Nephron progenitor cell (in vitro differentiated cells): ENCODE measurements at regions not wholly inside any gene's neighbourhood (a gene's known extent, or its start where the extent isn't known, plus 50 kb on each side); places are given as distances from the start of the nearest gene placed in this dataset.
"Not testable (repeated sequence)": the region's sequence is repeated elsewhere in the genome, so short reads cannot be mapped to it uniquely, and the experiment has no call there.

ENCODE experiments used
- DNase-seq: peaks from one replicate; pipeline ENCODE4 v3.0.0; 2021
- H3K27ac Mint-ChIP-seq: 2 replicates; pipeline ENCODE4 v1.8.0; 2021; ENCODE audit warnings: mild to moderate bottlenecking, moderate library complexity, mixed read lengths
- H3K27me3 Mint-ChIP-seq: 2 replicates; pipeline ENCODE4 v1.8.0; 2021; ENCODE audit warnings: mild to moderate bottlenecking, low read depth, mixed read lengths; ENCODE audit not compliant: poor library complexity
- H3K36me3 Mint-ChIP-seq: 2 replicates; pipeline ENCODE4 v1.8.0; 2021; ENCODE audit warnings: low read depth, mixed read lengths
- H3K4me1 Mint-ChIP-seq: 2 replicates; pipeline ENCODE4 v1.8.0; 2021; ENCODE audit warnings: mixed read lengths
- H3K4me3 Mint-ChIP-seq: 2 replicates; pipeline ENCODE4 v1.8.0; 2021; ENCODE audit warnings: mild to moderate bottlenecking, moderate library complexity, mixed read lengths
- H3K9me3 Mint-ChIP-seq: 2 replicates; pipeline ENCODE4 v1.8.0; 2021; ENCODE audit warnings: mild to moderate bottlenecking, moderate library complexity, mixed read lengths
- CTCF ChIP-seq: fragments of 200-600 bp; sonication (generic); IDR thresholded peaks from 2 replicates; pipeline ENCODE4 v1.5.0; 2021; ENCODE audit warnings: antibody characterized with exemption

GRCh38 chr5:57069115-57069835 is 104.6 kb upstream of the GPBP1 start:
- Mint-ChIP-seq H3K9me3 (peaks cover 14% of the 10 kb centered on the region), H3K4me3 (no peak overlapping the region), H3K36me3 (no peaks in the 10 kb centered on the region), H3K27ac (peak overlapping the region; percentile 22), H3K27me3 (peaks cover 9% of the 10 kb centered on the region), H3K4me1 (peaks cover 5% of the 10 kb centered on the region)
- TF ChIP-seq CTCF, result no peak
- no peak for DNase-seq

GRCh38 chr5:57072218-57072892 is 101.5 kb upstream of the GPBP1 start:
- H3K9me3 Mint-ChIP-seq, result peaks cover 13% of the 10 kb centered on the region
- DNase-seq, result no peak
- H3K4me3 Mint-ChIP-seq, result no peak overlapping the region
- no peak overlapping the region for H3K27ac Mint-ChIP-seq
- H3K27me3 Mint-ChIP-seq, result peaks cover 9% of the 10 kb centered on the region
- H3K4me1 Mint-ChIP-seq, result peaks cover 5% of the 10 kb centered on the region
- no peaks in the 10 kb centered on the region for H3K36me3 Mint-ChIP-seq
- TF ChIP-seq CTCF, result no peak

- Mint-ChIP-seq H3K27ac (no peak overlapping the region), H3K27me3 (peaks cover 5% of the 10 kb centered on the region), H3K4me1 (no peaks in the 10 kb centered on the region), H3K36me3 (no peaks in the 10 kb centered on the region), H3K4me3 (no peak overlapping the region), H3K9me3 (peaks cover 8% of the 10 kb centered on the region)
- DNase-seq, result no peak
- TF ChIP-seq CTCF, result no peak
Measured at GRCh38 chr5:57082441-57083067, 91.3 kb upstream of the GPBP1 start.

DNA sequence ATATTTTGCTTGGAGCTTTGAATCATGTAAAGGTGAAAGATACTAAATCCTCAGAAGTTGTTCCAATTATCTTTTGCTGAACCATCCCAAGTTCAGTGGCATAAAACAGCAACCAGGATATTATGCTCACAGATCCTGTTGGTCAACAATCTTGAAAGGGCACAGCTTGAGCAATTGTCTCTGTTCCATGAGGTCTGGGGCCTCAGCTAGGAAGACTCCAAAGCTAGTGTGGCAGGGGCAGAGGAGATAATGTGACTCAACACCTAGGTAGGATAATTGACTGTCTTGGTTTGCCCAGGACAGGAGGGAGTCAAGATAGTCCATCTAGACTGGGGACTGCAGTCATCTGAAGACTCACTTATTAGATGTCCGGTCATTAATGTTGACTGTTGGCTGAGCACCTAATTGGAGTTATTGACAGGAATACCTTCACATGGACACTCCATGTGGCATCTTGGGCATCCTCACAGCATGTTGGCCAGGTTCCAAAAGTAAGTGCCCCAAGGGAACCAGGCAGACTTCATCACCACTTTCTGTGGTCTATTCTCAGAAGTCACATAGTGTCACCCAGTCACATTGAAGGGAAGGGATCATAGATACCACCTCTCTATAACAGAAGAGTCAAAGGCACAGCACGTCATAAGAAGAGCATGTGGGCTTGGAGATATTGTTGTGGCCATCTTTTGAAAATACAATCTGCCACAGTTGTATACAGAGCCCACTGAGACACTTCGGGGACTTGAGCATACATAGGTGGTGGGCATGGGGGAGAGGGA is 88.4 kb upstream of the GPBP1 start:
- TF ChIP-seq CTCF, result no peak
- H3K9me3 Mint-ChIP-seq, result peaks cover 9% of the 10 kb centered on the region
- H3K4me1 Mint-ChIP-seq, result no peaks in the 10 kb centered on the region

DNA sequence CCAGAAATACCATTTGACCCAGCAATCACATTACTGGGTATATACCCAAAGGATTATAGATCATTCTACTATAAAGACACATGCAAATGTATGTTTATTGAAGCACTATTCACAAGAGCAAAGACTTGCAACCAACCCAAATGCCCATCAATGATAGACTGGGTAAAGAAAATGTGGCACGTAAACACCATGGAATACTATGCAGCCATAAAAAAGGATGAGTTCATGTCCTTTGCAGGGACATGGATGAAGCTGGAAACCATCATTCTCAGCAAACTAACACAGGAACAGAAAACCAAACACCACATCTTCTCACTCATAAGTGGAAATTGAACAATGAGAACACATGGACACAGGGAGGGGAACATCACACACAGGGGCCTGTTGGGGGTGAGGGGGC is 85.9 kb upstream of the GPBP1 start:
- H3K36me3 Mint-ChIP-seq, H3K27me3 Mint-ChIP-seq, H3K4me3 Mint-ChIP-seq, DNase-seq, H3K4me1 Mint-ChIP-seq, H3K27ac Mint-ChIP-seq, H3K9me3 Mint-ChIP-seq: not testable (repeated sequence)

More for the DNA sequence above, 88.4 kb upstream of the GPBP1 start:
- H3K27ac Mint-ChIP-seq, result no peak overlapping the region
- DNase-seq, result no peak
- H3K36me3 Mint-ChIP-seq, result no peaks in the 10 kb centered on the region
- H3K4me3 Mint-ChIP-seq, result no peak overlapping the region
- no peaks in the 10 kb centered on the region for H3K27me3 Mint-ChIP-seq
